PC-9 (cell line): ENCODE measurements at regions not wholly inside any gene's neighbourhood (a gene's known extent, or its start where the extent isn't known, plus 50 kb on each side); places are given as distances from the start of the nearest gene placed in this dataset.

Experiments
- BruUV-seq: library from RNA; stranded (reverse); fragments of 400-500 nt; replicated peaks from 2 replicates; lab custom pipeline; 2021; lab: Mats Ljungman, UMichigan
- CTCF ChIA-PET: fragments of 300-600 bp; sonication (Branson Sonifier 250); formaldehyde crosslinking; loops from one replicate; lab custom pipeline; 2022; ENCODE audit warnings: antibody characterized with exemption; lab: Charles Lee
- POLR2A ChIA-PET: fragments of 300-600 bp; sonication (Branson Sonifier 250); formaldehyde crosslinking; loops from one replicate; lab custom pipeline; 2022; ENCODE audit warnings: antibody characterized with exemption; ENCODE audit not compliant: unreplicated experiment; lab: Charles Lee
- DNase-seq, 2 experiments: peaks; one replicate each; pipeline versions ENCODE4 v3.0.0 to v3.0.0-alpha.2; 2015 to 2022; ENCODE audit warnings: mixed read lengths in 1 of 2
- H2AFZ ChIP-seq: fragments of 200-600 bp; sonication (generic); 2 replicates; pipeline ENCODE4 v1.8.1; 2017; ENCODE audit warnings: antibody characterized with exemption
- H3F3A ChIP-seq: fragments of 200-600 bp; sonication (generic); 2 replicates; pipeline ENCODE4 v1.8.1; 2017; ENCODE audit warnings: antibody characterized with exemption, mild to moderate bottlenecking, low read depth; ENCODE audit not compliant: insufficient read depth
- H3K27ac ChIP-seq: fragments of 200-600 bp; sonication (generic); 2 replicates; pipeline ENCODE4 v1.6.1; 2016; ENCODE audit warnings: mixed run types
- H3K27me3 ChIP-seq: fragments of 200-600 bp; sonication (generic); 2 replicates; pipeline ENCODE4 v1.6.1; 2016; ENCODE audit warnings: low read depth, mixed run types; ENCODE audit not compliant: insufficient read depth
- H3K36me3 ChIP-seq: fragments of 200-600 bp; sonication (generic); 2 replicates; pipeline ENCODE4 v1.6.1; 2016; ENCODE audit warnings: low read depth, mixed run types
- H3K4me1 ChIP-seq: fragments of 200-600 bp; sonication (generic); replicated peaks from 2 replicates; pipeline ENCODE4 v1.6.1; 2016; ENCODE audit warnings: mixed run types; ENCODE audit not compliant: insufficient read depth
- H3K4me2 ChIP-seq: fragments of 200-600 bp; sonication (generic); 2 replicates; pipeline ENCODE4 v1.6.1; 2017; ENCODE audit warnings: mixed run types
- H3K4me3 ChIP-seq: fragments of 200-600 bp; sonication (generic); 2 replicates; pipeline ENCODE4 v1.6.1; 2016; ENCODE audit warnings: mixed run types
- H3K79me2 ChIP-seq: fragments of 200-600 bp; sonication (generic); 2 replicates; pipeline ENCODE4 v1.6.1; 2017; ENCODE audit warnings: low read depth, mixed run types
- H3K9me2 ChIP-seq: fragments of 200-600 bp; sonication (generic); 2 replicates; pipeline ENCODE4 v1.8.1; 2017; ENCODE audit warnings: mild to moderate bottlenecking; ENCODE audit not compliant: insufficient read depth
- H3K9me3 ChIP-seq: fragments of 200-600 bp; sonication (generic); 2 replicates; pipeline ENCODE4 v1.8.1; 2016; ENCODE audit warnings: low read depth; ENCODE audit not compliant: insufficient read depth
- H4K20me1 ChIP-seq: fragments of 200-600 bp; sonication (generic); 2 replicates; pipeline ENCODE4 v1.8.1; 2017; ENCODE audit not compliant: insufficient read depth
- EZH2 ChIP-seq: fragments of 200-600 bp; sonication (generic); IDR thresholded peaks from 2 replicates; pipeline ENCODE4 v1.8.0; 2017; ENCODE audit warnings: antibody characterized with exemption, low read depth
- intact Hi-C: fragments of 100-400 bp; cut with micrococcal nuclease; formaldehyde crosslinking; loops from one replicate; pipeline ENCODE4 v1.10.0; 2022; ENCODE audit not compliant: unreplicated experiment
- TF ChIP-seq, protein P1 (sequence below): fragments of 200-600 bp; sonication (generic); conservative IDR thresholded peaks from 2 replicates; pipeline ENCODE4 v1.6.1; 2017; ENCODE audit warnings: mixed run types, antibody characterized with exemption, mild to moderate bottlenecking, moderate library complexity

DNA sequence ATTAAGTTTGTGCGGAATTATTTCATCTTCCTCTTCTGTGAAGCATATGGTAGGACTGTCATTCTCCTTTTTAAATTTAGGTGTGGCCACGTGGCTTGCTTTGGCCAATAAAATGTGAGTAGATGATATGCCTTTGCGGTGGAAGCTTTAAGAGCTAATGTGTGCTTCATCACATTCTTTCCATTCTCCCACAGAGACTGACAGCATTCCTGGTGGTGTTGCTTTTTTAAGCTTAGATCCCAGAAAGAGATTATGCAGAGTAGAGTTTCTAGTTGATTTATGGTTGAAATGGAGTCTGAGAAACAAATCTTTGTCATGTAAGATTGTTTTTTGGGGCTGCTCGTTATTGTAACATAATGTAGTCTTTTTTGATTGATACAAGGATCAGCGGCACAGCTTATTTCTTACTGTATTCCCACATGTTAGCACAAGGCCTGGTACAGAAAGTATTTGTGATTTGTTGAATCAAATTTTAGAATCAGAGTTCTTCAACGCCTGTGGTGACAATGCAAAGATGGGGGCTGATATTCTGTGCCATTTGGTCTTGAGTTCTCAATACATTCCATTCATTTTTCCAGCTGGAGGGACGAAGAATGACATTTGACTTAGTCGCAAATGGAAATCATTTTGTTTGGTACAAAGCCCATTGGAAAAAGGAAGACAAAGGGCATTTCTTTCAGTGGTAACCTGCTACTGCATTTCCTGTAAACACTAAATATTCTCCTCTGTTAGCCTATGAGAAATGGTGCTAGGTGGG lies 209.9 kb upstream of the VLDLR start:
- H3K4me3 ChIP-seq: no peak overlapping the region
- no peak overlapping the region for H2AFZ ChIP-seq
- H3F3A ChIP-seq: no peaks in the 10 kb centered on the region
- no TSS peak for BruUV-seq
- no peak for TF ChIP-seq EZH2
- TF ChIP-seq, protein P1, sequence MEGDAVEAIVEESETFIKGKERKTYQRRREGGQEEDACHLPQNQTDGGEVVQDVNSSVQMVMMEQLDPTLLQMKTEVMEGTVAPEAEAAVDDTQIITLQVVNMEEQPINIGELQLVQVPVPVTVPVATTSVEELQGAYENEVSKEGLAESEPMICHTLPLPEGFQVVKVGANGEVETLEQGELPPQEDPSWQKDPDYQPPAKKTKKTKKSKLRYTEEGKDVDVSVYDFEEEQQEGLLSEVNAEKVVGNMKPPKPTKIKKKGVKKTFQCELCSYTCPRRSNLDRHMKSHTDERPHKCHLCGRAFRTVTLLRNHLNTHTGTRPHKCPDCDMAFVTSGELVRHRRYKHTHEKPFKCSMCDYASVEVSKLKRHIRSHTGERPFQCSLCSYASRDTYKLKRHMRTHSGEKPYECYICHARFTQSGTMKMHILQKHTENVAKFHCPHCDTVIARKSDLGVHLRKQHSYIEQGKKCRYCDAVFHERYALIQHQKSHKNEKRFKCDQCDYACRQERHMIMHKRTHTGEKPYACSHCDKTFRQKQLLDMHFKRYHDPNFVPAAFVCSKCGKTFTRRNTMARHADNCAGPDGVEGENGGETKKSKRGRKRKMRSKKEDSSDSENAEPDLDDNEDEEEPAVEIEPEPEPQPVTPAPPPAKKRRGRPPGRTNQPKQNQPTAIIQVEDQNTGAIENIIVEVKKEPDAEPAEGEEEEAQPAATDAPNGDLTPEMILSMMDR: no peak
- H3K79me2 ChIP-seq: no peaks in the 10 kb centered on the region
- H3K36me3 ChIP-seq: no peaks in the 10 kb centered on the region
- H3K9me2 ChIP-seq: no peaks in the 10 kb centered on the region
- intact Hi-C loops: loop anchor here (2.0 to 5.0 kb wide), 4 partner anchors 56 to 211 kb away; partner anchors contain the start of gene VLDLR
- H3K9me3 ChIP-seq: no peaks in the 10 kb centered on the region
- ChIA-PET POLR2A (interaction anchor here (0.6 to 0.7 kb wide), 3 partner anchors 121 to 169 kb away, joined by 3 to 6 read pairs (median 4); no protein-coding TSS in a partner anchor), CTCF (no interaction called here)
- no peak overlapping the region for H3K27ac ChIP-seq
- no peaks in the 10 kb centered on the region for H3K27me3 ChIP-seq
- H3K4me1 ChIP-seq: no peaks in the 10 kb centered on the region
- no peak overlapping the region for H3K4me2 ChIP-seq
- H4K20me1 ChIP-seq: no peaks in the 10 kb centered on the region
- DNase-seq: peak; percentile 18 to 38

DNA sequence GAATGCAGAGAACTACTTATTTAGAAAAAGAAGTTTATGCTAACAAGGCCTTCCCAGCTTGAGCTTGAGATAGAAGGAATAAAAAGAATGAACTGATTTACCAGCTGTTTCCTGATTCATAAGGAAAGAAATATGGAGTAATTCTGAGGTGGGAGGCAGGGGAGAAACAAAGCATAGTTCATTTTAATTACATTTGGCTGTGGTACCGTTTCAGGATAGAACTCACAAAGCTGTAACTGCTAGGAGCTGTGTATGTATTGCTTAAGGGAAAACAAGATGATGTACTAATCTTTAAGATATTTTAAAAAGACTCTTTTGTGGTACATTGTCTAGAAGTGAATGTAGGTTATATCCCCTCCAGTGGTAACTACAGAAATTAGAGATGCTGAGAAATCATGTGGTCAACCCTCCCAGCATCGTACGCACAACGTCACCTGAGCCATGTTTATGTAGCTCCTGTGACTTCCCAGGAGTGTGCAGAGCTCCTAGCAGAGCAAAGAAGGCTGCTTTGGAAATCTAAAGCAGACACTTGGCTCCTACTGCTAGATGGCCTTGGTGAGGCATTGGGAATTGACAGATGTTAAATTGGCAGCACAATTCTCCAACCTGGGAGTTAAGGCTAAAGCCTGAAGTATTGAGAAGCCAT lies 208.3 kb upstream of the VLDLR start:
- no peak for DNase-seq
- no peaks in the 10 kb centered on the region for H4K20me1 ChIP-seq
- no peaks in the 10 kb centered on the region for H3K4me1 ChIP-seq
- no peaks in the 10 kb centered on the region for H3K36me3 ChIP-seq
- no peak overlapping the region for H3K27ac ChIP-seq
- no peaks in the 10 kb centered on the region for H3K27me3 ChIP-seq
- no peak for TF ChIP-seq EZH2
- TF ChIP-seq, protein P1: no peak
- H3K9me2 ChIP-seq: no peaks in the 10 kb centered on the region
- no peaks in the 10 kb centered on the region for H3K79me2 ChIP-seq
- no peaks in the 10 kb centered on the region for H3K9me3 ChIP-seq
- no peak overlapping the region for H3K4me3 ChIP-seq
- CTCF ChIA-PET: no interaction called here
- no peak overlapping the region for H3K4me2 ChIP-seq
- H3F3A ChIP-seq: no peaks in the 10 kb centered on the region
- POLR2A ChIA-PET: no interaction called here
- intact Hi-C loops: loop anchor here (5.0 kb wide), 3 partner anchors 54 to 209 kb away; partner anchors contain the start of gene VLDLR
- no peak overlapping the region for H2AFZ ChIP-seq
- BruUV-seq: no TSS peak

DNA sequence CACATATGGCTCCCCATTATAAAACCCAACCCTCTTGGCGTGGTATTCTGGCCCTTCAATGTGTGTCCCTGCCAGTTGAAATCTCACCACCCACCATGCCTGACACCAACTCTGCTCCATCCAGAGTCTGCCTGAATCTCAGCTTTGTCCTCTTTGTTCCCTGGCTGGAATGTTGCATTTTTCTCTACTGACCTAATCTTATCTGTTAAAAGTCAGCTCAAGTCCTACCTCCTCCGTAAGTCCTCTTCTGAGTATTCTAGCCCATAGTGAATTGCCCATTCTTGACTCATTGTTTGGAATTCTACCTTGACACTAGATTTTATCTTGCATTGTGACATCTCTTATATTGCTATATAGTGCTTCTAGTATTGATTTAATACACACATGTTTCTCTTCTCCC lies 207.1 kb upstream of the VLDLR start:
- TF ChIP-seq EZH2: no peak
- TF ChIP-seq, protein P1: no peak
- CTCF ChIA-PET: no interaction called here
- H3K9me3 ChIP-seq: no peaks in the 10 kb centered on the region
- no peak overlapping the region for H3K4me2 ChIP-seq
- no peaks in the 10 kb centered on the region for H3F3A ChIP-seq
- no peaks in the 10 kb centered on the region for H3K27me3 ChIP-seq
- POLR2A ChIA-PET: interaction anchor here (0.6 to 0.7 kb wide), 2 partner anchors 52 to 394 kb away, joined by 3 to 5 read pairs; no protein-coding TSS in a partner anchor
- H3K79me2 ChIP-seq: no peaks in the 10 kb centered on the region
- no peak overlapping the region for H2AFZ ChIP-seq
- no peaks in the 10 kb centered on the region for H4K20me1 ChIP-seq
- intact Hi-C loops: loop anchor here (5.0 kb wide), 3 partner anchors 53 to 208 kb away; partner anchors contain the start of gene VLDLR
- H3K4me3 ChIP-seq: no peak overlapping the region
- no peak overlapping the region for H3K27ac ChIP-seq
- H3K9me2 ChIP-seq: no peaks in the 10 kb centered on the region
- DNase-seq: no peak
- no peaks in the 10 kb centered on the region for H3K36me3 ChIP-seq
- BruUV-seq: no TSS peak
- H3K4me1 ChIP-seq: no peaks in the 10 kb centered on the region
